GM18867 (cell line): ENCODE measurements at regions not wholly inside any gene's neighbourhood (a gene's known extent, or its start where the extent isn't known, plus 50 kb on each side); places are given as distances from the start of the nearest gene placed in this dataset.
A peak's percentile ranks its signal among the peaks of the same experiment; 100 is the strongest.

Source experiments
- ATAC-seq: cut with Tn5 transposase; IDR thresholded peaks from one replicate; pipeline ENCODE4 v1.9.1; 2021; ENCODE audit warnings: mild to moderate bottlenecking, moderate library complexity; ENCODE audit not compliant: unreplicated experiment

DNA sequence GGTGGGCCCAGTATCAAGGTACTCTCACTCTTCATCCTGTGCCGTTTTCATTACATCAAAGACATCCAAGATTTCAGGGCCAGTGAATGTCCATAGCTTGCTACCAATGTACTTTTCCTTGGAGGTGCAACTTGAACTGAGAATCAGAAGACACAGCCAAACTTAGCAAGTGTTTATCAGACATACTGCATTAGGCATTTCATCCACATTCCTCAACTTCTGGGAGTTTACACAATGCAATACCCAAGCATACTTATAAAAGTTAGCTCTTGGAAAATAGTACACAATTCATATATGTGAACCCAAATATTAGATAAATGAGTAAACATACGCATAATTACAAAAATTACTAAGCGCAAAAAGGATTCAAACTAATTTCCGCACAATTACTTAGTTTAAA is 216.3 kb upstream of the RHOBTB1 start:
- no peak for ATAC-seq

DNA sequence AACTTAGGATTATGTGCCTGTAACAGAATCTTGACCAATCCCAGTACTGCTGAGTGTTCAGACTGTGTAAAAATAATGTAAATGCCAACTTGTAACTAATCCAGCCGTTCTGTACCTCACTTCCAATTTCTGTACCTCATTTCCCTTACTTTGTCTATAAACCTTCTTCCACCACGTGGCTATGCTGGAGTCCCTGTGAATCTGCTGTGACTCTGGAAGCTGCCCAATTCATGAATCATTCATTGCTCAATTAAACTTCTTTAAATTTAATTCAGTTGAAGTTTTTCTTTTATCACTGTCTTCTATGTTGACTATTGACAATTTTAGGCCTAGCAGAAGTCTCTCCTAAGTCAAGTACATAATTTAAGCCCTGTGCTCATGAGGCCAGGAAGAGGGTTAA is 215.3 kb upstream of the RHOBTB1 start:
- ATAC-seq = no peak

DNA sequence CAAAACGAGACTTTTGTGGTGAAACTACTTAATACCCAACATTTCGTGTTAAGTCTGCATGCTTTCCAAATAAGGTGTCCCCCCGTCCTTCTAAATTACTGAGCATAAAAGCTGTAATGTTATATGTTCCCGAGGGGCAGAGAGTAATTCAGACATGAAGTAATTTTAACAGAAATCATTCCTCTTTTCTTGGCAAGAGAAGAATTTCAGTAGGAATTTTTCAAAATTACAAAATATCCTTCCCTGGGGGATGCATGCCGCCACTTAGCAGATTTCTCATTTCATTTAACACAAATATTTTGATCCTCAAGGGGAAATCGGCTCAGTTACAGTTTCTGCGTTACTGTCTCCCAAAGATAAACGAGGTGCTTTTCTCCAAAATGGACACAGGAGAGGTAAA is 213.2 kb upstream of the RHOBTB1 start:
- no peak for ATAC-seq

DNA sequence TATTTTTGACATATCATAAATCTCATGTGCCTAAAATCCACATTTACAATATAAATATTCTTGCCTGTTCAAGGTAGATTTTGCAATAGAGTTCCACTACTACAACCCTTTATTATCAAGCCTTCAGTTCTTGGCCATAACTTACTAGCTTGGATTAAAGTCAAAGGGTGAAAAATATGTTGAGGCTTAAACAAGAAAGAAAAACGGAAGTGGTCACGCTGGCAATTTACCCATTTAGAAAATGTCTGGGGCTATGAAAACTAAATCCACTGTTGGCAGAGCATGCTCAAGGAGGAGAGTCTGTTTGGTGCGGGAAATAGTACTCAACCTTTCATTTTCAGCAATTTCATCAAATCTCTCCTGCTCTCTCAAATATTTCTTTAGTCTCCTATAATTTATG is 209.8 kb upstream of the RHOBTB1 start:
- ATAC-seq = no peak

DNA sequence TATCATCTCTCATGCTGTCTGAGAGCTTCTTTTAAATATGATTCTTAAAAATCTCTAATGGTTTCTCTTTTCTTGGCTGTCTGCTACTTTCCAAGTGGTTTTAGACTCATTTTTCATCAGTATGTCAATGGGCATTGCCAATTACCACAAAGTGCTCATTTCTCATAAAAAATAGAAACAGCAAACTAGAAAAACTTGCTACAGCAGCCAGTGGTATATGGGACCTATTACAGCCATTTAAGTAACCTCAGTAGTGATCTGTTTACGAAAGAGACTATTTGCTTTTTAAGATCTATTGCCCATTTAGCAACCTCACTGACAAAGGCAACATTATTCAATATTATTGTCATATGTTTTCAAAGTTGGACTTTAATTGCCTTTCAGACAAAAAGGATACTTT is 207.1 kb upstream of the RHOBTB1 start:
- no peak for ATAC-seq

DNA sequence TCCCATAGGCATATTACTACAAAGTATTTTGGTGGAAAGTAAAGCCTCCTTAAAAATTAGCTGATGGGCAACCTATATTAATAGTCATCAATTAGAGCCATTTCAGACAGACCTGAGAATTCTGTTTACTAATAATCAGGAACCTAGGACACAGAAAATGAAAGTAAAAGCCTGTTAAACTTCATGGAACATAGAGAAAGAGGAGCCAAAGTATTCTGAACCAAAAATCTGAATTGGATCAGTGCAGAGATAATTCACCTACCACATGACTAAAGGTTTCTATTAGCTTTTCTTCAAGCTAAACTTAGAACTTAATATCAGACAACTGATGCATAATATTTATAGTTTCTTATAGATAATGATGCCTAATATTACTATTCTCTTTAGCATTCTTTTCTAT is 204.5 kb upstream of the RHOBTB1 start:
- ATAC-seq = no peak

DNA sequence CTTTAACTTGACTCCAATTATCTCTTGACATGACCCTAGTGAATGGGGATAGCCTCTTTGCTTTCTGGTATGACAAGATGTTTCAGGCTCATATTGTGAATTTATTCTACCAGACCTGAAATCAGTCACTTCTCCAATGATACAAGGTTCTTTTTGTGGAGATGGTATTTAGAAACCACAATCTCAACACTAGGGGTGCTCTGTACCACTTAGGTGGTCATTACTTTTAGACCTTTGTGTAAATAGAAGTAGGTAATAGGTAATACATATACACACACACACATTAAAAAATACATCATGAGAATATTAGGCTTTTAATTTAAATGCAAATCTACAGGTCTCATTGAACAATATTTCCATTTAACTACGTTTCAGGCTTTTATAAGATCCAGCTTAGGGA is 199.0 kb upstream of the RHOBTB1 start:
- no peak for ATAC-seq

DNA sequence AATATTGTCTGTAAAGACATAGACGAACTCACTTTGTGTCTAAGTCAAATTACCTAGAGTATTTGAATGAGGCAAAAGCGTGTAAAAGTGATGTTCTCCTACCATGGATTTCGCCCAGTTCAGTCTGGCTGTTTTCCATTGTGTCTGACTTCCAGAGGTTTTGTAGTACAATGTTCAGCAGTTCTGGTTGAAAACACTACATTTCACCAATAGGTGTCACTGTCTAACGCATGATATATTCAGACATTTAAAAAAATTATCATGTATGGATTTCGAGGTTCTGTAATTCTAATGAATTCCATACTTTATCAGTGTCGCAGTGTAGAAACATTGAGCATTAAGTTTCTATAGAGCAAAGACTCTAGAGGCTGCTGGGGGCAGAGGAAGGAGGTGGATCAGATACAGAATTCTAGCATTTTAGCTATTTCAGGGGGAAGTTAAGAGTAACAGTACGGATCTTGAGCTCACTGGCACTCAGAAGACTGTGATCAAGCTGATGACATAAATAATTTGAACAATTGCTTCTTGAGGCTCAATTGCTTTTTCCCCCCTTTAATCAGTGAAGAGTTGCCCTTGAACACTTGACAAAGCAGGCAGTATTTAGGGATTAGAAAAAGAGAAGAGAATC is 196.9 kb upstream of the RHOBTB1 start:
- peak; percentile 68 for ATAC-seq

DNA sequence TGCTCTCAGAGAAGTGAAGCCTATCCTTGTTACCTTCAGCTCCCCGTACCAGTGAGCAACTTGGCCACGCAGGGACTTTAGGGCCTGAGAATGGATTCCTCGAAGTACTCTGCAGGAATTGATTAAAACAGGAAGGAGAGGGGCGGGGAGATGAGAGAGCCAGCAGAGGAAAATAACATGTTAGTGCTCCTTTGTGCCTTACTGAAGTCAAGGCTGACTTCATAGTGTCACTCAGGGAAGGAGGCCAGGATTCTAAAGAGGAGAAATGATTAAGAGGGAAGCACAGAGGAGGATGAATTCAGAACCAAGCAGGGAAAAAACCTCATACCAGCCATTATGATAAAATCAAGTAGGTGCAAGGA is 195.6 kb upstream of the RHOBTB1 start:
- ATAC-seq = no peak

DNA sequence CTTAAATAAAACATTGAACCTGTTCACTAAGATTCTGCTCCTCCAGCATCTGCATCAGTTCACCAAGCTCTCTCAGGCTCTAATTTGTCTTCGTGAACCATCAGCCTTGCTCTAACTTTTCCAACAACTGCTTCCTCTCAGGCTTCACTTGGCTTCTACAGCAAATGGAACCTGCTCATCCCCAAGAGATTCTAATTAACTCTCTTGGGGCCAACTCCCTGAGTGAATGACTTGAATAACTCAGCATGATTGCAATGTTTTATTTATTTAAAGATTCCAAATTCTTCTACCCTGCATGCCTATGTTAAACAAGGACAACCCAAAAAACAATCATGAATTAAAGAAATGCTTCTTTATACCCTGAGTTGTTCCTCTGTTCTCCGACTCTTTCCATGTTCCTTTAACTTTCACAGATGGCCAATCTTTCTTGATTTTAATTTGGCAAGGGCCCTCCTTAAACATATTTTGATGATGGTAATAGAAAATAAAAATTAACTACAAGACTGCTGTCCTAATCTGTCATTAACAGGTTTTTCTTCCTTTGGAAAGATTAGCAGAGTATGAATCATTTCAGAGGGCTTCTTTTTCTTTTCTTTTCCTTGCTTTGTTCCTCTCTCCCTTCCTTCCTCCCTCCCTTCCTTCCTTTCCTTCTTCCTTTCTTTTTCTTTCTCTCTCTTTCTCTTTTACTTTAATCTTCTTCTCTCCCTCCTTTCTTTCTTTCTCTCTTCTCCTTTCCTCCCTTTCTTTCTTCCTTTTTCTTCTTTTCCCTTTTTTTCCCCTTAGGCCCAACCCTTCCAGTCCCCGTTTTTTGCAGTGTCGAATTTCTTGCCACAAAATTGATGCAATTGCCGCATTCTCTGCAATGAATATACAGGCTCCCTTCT is 195.0 kb upstream of the RHOBTB1 start:
- no peak for ATAC-seq

DNA sequence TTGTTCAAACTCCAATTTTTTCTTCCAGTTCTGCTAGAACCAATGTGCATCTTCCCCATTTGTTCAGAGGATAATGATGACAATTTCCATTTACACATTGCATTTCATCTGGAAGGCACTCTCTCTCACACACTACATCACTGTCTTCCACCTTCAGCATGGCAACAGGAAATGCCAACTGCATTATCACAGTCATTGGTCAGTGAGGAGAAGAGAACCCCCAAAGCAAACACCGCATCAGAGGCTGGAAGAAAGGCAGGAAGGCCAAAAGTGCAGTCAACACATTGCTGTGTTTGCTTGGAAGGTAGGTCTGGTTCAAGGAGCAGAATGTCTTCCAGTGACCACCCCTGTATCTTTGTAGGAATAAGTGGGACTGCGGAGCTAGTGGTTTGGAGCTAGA is 192.2 kb upstream of the RHOBTB1 start:
- ATAC-seq = no peak

DNA sequence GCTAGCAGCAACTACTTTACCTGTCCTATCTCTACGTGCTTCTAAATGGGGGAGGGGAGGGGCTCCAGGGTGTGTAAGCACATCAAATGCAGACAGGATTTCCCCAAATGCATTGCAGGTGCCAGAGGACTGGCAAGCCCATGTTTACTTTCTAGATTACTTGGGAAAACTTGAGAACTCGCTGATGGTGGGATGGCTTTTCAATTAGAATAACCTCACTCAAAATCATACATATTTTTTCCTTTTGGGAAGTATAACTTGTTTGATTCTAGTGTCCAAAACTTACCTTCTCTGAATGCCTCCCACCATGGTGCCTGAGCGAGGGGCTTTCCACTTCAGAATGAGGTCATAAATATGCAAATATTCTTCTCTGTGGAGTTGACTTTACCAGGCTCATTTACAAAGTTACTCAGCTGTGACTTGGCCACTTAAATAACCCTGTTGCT is 191.3 kb upstream of the RHOBTB1 start:
- ATAC-seq = peak; percentile 96

DNA sequence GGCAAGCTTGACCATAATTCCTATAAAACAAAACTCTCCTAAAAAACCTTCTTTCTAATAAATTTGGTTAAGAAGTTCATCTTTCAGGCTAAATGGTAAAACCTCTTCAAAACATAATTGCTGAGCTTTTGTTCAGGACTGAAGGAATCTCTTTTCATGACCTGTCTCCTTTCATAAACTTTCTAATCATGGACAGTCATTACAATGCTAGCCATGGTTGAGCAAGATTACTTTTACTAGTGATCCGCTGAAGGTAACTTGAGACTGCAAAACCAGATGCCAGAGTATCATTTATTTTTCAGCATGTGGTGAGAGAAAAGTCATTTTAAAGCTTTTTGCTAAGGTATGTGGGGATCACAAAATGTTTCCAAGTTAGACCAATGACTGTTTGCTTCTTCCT is 186.4 kb upstream of the RHOBTB1 start:
- ATAC-seq = no peak

DNA sequence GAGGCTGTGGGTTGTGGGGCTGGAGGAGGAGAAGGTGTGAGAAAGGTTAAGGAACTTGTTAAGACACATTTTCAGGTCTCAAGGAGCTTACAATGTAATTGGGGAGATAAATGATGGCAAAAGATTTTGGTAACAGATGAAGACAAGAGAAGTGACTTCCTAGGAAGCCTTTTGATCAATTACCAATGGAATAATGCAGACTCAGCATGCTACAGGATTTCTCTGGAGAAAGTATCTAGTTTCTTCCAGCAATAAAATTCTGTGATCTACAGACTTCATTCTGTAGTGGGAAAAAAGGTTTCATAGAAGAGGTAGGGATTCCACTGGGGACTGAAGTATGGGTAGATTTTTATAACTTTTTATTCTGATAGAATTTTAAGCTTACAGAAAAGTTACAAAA is 184.2 kb upstream of the RHOBTB1 start:
- no peak for ATAC-seq

DNA sequence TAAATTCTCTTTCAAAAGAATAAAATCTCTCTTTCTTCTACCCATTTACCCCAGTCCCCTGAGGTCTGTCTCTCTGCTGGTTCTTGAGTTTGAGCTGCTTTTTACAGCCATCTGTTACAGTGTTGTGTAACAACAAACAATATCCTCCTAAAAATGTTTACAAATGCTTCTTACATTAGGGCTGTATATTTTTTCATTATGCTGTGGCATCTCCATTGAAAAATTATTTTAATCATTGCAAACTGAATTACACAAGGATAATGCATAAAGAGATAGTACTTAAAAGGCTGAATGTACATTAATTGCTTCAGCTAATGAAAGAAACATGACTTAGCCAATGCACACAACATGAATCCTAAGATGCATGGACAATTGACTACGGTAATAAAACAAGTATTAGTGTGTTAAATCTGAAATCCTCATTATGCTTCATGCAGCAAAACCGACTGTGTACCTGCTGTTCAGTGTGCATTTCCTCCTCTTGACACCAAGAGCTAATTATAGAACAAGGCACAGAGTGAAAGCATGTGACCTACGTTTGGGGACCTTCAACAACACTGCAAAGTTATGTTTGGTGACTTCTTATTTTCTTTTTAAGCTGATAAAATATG is 181.7 kb upstream of the RHOBTB1 start:
- ATAC-seq = peak; percentile 86

DNA sequence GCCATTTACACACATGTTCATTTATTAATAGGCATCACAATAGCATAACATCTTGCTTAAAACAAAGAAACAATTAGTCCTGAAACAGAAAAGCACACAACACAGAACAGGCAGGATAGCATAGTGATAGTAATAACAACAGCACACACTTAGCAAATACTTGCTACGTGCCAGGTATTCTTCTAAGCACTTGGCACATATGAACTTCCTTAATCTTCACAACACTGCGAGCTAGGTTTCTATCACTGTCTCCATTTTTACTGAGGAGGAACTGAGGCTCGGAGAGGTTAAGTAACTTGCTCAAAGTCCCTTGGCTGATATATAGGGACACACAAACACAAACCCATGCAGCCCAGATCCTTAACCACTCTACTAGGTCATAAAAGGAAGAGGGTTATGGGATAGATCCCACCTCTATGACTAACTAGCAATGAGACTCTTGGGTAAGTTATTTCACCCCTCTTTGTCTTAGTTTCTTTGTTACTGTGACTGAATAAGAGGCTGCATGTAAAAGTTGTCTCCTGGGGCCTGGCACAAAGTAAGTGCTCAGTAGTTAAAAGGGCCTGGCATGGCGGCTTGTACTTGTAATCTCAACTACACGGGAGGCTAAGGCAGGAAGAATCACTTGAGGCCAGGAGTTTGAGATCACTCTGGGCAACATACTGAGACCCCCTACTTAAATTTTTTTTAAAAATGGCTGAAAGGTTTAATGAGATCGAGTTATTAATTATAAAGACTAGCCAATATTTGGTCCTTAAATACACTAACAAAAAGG is 181.0 kb upstream of the RHOBTB1 start:
- ATAC-seq = peak; percentile 33

DNA sequence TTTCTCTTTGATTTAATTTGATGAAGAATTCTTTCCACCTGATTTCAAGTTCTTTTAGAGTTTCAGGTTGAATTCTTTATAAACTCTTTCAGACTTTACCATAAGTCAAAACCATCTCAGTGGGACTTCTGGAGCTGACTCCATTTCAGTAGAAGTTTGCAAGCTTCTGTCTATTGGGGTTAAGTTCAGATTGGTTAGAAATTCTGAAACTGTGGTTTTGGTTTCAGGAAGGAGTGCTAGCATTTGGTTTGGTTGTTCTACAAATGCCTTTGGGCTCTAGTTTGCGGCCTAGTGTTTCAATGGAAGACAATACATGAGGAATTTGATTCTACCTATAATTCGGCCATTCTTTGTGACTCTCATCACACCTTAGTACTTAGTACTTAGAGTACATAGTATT is 176.8 kb upstream of the RHOBTB1 start:
- peak; percentile 86 for ATAC-seq

DNA sequence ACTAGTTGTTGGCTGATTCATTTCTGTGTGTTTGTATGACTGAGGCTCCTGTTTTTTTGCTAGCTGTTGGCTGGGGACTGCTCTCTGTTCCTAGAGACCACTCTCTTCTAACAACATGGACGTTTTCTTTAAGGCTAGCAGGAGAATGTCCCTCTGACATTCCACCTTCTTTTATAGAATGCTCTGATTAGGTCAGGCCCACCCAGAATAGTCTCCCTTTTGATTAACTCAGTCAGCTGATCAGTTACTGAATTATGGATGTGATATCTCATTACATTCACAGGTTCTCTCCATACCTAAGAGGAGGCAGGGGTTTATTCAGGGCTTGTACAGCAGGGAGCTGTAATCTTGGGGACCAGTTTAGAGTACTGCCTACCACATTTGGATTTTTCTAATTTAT is 175.6 kb upstream of the RHOBTB1 start:
- no peak for ATAC-seq

DNA sequence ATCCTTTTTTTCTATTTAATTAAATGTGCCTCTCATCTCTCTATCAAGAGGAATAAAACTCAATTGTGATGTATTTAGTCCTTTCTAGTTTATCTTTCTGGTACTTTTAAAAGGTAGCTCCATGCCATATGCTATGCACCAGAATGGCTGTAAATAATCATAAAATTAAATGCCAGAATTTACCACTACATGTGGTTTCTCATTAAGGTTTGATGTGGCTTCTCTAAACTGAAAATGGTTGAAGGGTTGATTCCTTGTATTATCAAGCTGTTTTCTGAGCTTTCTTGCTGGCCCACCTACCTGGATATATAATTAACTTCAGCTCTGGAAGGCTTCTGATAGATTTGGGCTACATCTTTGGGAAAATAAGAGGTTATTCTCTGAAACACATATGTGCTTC is 171.9 kb upstream of the RHOBTB1 start:
- ATAC-seq = no peak

DNA sequence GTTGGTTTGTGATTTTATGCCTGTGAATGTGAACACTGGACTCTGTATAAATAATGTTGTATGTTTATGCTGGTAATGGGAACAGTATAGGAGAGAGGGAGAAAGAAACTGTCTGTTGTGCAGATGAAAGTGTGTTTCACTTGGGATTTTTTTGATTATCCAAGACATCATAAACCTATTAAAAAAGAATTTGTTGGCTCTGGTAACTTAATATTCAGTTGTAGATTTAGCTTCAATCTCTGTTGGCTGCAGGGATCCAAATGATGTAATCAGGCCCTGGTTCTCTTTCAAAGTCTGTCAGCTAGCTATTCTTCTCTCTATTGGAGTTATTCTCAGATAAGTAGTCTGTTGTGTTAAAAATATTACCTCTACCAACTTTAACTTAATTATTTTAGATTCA is 168.8 kb upstream of the RHOBTB1 start:
- no peak for ATAC-seq

DNA sequence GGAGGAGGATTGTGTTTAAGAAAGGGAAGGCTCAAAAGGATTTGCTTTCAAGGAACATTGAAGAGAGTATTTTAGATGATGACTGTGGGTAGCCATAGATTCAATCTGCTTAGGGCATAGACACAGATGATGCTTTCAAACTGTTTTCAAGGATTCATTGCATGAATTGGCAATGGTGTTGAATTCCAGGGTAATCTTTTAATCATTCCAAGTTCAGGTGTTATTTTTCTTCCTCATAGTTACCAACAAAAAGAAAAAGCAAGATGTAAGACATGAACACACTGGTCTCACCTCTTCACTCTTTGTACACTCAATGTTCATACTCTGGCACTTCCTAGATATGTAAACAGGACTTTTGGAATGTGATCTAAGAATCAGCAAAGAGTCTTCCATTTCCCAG is 167.0 kb upstream of the RHOBTB1 start:
- ATAC-seq = no peak
